ENCODE measurements at regions not wholly inside any gene's neighbourhood (a gene's known extent, or its start where the extent isn't known, plus 50 kb on each side); places are given as distances from the start of the nearest gene placed in this dataset.
"Not testable (repeated sequence)": the region's sequence is repeated elsewhere in the genome, so short reads cannot be mapped to it uniquely, and the experiment has no call there.

- TF ChIP-seq, protein P1, sequence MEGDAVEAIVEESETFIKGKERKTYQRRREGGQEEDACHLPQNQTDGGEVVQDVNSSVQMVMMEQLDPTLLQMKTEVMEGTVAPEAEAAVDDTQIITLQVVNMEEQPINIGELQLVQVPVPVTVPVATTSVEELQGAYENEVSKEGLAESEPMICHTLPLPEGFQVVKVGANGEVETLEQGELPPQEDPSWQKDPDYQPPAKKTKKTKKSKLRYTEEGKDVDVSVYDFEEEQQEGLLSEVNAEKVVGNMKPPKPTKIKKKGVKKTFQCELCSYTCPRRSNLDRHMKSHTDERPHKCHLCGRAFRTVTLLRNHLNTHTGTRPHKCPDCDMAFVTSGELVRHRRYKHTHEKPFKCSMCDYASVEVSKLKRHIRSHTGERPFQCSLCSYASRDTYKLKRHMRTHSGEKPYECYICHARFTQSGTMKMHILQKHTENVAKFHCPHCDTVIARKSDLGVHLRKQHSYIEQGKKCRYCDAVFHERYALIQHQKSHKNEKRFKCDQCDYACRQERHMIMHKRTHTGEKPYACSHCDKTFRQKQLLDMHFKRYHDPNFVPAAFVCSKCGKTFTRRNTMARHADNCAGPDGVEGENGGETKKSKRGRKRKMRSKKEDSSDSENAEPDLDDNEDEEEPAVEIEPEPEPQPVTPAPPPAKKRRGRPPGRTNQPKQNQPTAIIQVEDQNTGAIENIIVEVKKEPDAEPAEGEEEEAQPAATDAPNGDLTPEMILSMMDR (IDR thresholded peaks at IDR 0.05; ENCODE audit: extremely low read depth in 1 of 2, insufficient read depth in 1 of 2, low read depth in 1 of 2, low read length in 2 of 2) = not testable (repeated sequence)
- TF ChIP-seq FOS (IDR thresholded peaks at IDR 0.05; ENCODE audit: borderline replicate concordance, insufficient read depth, low read length); POLR2A (IDR thresholded peaks at IDR 0.05; ENCODE audit: low read depth, low read length); EZH2 (IDR thresholded peaks at IDR 0.05; ENCODE audit: borderline replicate concordance, low read depth, low read length, severe bottlenecking); MAX (IDR thresholded peaks at IDR 0.05; ENCODE audit: insufficient read depth, insufficient read length); POLR2AphosphoS5 (IDR thresholded peaks at IDR 0.05; ENCODE audit: insufficient read depth, low read depth, low read length); MYC (IDR thresholded peaks at IDR 0.05; ENCODE audit: low read depth, low read length); JUN (IDR thresholded peaks at IDR 0.05; ENCODE audit: borderline replicate concordance, insufficient read depth, insufficient read length, low read depth): not testable (repeated sequence)
Observed at GRCh38 chr1:143424491-143425032, 547.2 kb downstream of the FAM72C start.
